ENCODE measurements at regions not wholly inside any gene's neighbourhood (a gene's known extent, or its start where the extent isn't known, plus 50 kb on each side); places are given as distances from the start of the nearest gene placed in this dataset.
"Not testable (repeated sequence)": the region's sequence is repeated elsewhere in the genome, so short reads cannot be mapped to it uniquely, and the experiment has no call there.

DNA sequence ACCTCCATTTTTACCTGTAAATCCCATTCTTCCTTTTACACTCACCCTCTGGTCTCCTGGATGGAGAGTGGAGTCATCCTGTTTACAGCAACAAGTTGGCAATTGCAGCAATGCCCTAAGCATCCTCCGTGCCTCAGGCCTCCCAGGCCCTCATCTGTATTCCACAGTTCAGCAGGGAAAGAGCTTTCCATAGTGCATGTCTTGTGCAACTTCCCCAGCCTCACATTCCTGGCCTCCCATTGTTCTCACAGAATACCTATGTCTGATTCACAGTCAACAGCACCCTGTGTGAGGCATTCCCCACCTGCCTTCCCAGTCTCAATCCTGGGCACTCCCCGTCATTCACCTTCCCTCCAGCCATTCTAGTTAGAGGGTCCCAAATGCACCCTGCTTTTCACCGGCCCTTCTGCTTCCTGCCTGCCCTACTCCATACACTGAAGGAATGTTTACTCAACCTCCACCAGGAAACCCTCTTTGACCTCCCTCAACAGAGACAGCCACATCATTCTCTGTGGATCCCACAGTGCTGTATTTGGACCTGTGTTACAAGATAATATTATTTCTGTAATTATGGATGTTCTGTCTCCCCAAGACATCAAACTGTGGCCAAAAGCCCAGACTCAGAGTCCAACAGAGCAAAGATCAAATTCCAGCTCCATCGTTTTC lies 405.7 kb downstream of the BUD13 start:
- DNase-seq, result no peak

DNA sequence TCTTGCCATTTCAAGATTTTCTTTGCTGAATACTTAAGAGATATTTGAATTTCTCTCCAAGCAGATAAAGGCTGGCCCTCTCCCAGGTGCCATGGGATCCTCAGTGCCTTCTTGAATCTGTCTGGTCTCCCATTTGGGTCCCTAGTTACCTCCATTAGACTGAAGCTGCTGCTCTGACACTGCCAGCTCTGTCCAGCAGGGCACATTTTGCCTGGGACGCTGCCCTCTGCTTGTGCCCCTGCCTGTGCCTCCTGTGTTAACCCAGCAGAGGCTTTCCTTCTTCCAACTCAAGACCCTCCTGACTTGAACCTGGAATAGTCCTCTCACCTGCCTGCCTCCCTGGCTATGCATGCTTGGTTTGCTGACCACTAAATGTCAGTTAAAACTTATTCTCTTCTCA lies 406.3 kb downstream of the BUD13 start:
- no peak for DNase-seq

DNA sequence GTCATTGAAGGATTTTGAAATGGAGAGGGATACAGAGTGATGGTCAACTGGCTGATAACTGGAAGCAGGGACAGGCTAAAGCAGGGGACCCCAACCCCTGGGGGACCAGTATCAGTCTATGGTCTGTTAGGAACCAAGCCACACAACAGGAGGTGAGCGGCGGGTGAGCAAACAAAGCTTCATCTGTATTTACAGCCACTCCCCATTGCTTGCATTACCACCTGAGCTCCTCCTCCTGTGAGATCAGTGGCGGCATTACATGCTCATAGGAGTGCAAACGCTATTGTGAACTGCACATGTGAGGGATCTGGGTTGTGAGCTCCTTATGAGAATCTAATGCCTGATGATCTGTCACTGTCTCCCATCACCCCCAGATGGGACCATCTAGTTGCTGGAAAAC lies 407.9 kb downstream of the BUD13 start:
- DNase-seq, result not testable (repeated sequence)

DNA sequence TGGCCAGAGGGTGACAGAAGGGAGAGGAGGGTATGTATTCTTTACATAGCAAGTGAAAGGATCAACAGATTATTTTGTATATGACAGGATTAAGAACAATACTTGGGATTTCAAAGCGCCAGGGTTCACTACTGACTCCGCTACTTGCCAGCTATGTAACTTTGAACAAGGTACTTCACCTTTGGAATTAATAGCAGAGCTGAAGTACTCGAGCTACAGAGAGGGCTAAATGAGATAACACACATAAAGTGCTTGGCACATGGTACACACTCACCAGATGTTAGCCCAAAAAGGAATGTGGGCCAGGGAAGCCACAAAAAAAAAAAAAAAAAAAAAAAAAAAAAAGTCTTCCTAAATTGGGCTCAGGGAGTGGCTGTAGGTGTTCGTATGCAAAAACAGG lies 408.4 kb downstream of the BUD13 start:
- DNase-seq, result no peak

DNA sequence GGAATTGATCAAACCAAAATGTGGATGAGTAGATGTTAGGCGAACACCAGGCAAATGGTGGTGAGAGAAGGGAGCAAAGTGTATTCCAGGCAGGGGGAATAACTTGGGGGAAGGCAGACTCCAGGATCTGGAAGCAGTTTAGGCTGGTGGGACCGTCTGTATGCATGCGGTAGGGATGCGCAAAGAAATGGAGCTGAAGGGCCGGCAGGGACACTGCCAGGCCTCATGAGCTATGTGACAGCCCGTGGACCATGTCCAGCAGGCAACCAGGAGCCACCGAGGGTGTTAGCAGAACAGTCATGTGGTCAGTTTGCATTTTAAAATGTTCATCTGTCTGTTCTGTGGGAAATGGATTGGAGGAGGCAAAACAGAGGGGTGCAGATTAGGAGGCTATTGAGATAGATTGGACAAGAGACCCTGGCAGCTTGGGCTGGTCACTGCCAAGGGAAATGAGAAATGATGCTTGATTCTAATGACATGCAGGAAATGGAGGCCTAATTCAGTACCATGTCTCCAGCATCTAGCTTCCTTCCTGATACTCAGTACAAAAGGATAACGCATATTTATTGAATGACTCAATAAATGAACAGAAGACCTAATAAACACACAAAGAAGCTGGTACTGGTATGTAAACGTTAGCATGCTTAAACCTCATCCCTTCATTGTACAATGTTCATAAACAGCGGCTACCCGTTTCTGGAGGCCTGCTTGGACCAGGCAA lies 412.4 kb downstream of the BUD13 start:
- no peak for DNase-seq

DNA sequence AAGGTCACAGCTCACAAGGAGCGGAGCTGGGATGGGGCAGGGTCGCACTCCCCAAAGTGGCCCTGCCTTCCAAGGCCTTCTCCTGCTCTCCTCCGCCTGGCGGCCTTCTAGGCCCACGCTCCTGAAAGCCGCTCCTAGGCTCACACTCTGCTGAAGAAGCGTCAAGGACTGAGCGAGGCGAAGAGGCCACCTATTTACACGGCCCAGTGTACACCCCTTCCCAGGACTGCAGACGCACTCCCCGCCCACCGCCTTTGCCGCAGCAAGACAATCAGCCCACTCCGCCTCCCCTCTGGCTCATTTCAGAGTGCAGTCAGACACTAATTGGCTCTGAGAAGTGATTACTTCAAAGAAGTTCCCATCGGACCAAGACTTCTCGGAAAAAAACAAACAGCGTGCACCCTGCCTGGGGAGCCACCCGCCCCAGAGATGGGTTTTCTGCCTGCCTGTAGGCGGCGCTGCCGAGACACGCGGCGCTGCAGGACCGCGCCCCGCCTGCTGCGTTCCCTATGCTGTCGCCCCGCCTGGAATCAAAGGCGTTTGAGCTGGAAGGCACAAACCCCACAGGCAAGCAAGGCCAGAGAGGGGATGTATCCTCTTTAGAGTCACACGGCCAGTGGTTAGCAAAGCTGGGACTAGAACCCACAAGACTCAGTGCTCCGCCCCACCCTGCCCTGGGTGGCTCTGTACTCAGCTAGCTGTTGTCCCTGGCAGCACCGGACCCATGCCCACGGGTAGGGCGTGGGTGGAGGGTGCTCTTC lies 414.8 kb downstream of the BUD13 start:
- peak; percentile 15 for DNase-seq

DNA sequence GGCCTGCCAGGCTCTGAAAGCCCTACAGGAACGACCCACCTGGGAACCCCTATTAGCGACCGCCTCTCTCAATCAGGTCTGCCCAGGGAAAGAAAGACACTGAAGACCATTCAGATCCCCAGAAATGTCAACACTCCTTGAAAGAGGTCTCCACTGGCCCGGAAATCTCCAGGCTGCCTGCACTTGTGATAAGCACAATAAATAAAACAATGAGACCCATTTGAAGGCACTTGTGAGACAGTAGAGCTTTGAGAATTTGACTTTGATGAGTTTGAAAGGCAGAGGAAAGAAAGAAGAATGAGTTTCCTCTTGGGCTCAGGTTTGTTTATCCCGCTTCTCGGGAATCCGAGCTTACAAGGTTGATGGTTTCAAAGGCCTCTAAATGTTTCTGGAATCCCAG lies 416.3 kb downstream of the BUD13 start:
- DNase-seq, result no peak

DNA sequence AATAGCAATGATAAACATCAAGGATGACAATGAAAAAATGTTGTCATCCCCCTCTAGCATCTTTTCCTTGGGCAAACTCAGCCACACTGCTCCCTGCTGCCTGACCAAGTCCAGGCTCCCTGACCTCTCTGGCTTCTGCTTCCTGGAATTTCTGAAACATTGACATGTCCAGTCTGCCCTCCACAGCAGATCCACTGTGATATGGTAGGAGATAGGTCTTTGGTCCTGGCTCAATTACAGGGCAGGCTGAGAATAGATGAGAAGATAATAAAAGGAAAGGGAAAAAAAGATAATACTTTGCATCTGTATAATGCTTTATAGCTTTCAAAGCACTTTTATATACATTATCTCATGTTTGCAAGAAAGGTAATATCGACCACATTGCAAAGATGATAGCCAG lies 417.7 kb downstream of the BUD13 start:
- no peak for DNase-seq

DNA sequence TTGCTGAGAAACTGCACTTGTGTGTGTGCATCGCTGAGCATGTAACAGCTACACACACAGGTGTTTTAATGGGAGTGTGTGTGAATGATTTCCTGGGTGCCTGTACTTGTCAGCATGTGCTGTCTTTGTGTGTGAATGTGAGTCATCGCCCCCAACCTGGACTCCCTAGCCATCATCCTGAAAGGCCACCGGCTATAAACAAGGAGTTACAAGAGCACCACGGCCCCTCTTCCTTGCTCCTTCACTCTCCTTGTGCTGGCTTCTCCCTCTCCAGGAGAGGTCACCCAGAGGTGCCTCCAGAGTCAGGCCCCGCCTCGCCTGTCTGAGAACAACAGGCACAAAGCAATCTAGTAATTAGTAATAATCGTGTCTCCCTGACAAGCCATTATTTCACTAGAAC lies 419.2 kb downstream of the BUD13 start:
- DNase-seq, result no peak

DNA sequence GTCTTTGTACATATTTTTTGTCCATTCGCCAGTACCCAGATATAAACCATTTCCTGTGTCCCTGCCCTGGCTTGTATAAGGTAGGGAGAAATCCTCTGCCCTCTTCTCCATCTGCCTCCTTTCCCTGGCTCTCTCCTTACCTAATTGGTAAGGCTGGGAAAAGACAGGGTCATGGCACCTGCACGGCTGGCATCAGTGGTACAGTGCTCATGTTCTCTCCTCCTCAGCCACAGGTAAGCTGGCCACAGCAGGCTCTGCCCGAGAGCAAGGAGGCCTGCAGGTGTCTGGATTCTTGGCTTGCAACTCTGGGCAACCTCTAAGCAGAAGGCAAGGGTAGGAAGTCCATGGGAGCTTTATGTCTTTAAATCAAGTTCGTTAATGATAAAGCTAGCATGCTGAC lies 419.9 kb downstream of the BUD13 start:
- DNase-seq, result no peak

DNA sequence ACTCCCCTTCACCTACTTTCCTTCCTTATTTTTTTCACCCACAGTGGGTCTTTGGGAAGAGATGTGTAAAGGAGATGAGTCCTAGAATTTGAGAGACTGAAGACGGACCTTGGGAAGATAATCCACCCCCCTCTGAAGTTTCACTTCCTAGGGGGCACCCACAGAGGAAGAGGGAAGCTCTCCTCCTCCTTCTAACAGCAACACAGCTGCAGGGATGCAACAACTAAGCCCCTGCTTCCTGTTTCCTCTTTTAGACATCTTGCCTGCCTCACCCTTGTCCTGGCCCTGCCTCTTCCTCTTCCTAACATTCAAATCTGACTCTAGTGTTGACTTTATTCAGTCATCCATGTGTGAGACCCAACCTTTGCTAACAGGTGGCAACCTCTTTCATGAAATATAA lies 424.6 kb downstream of the BUD13 start:
- peak; percentile 8 for DNase-seq

DNA sequence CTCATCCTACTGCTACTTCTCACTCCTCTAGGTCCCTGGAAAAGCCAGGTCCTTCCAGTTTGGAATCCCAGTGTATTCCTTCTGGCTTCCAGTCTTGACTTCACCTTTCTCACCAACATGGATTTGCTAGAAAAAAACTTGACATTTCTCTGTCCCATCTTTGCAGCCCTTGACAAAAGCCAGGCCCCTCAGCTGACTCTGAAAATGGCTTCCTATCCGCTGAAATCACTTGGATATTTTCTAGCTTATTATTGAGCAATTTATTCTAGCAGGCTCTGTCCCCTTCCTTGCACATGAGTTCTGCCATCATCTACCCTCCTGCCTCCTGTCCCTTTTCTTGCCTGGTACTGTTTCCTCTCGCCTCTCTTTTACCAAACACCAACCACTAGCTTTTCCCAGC lies 427.2 kb downstream of the BUD13 start:
- no peak for DNase-seq

DNA sequence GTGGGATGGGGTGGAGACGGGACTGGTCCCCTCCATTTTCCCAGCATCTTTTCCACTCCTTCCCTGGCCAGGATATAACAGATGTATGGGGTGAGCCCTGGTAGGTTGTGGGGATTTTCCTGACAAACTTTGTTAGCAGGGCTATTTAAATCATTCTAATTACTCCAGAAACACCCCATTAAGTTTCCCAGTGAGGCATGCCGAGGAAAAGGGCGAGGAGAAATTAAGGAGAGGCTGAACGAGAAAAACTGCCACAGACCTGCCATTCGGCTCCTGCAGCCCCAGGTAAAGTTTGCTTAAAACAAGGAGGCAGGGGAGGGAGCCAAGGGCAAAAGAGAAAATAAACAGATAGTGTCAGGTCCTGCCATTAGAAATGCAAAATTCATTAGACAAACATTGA lies 428.2 kb downstream of the BUD13 start:
- DNase-seq, result no peak

DNA sequence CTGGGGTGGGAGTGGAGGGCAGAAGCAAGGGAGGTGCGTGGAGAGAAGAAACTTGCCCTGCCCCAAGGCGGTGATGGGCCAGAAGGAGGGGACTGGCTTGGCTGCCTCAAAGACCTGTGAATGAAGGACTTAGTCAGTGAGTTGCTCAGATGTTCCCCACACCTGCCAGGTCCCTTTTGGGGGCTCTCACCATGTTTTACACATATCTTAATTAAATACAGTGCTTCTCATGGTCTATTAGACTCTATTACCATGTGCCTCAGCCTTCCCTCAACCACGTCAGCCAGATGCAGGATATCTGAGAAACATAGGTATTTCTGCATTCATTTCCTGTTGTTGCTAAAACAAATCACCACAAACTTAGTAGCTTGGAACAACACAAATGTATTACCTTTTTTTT lies 429.5 kb downstream of the BUD13 start:
- no peak for DNase-seq

DNA sequence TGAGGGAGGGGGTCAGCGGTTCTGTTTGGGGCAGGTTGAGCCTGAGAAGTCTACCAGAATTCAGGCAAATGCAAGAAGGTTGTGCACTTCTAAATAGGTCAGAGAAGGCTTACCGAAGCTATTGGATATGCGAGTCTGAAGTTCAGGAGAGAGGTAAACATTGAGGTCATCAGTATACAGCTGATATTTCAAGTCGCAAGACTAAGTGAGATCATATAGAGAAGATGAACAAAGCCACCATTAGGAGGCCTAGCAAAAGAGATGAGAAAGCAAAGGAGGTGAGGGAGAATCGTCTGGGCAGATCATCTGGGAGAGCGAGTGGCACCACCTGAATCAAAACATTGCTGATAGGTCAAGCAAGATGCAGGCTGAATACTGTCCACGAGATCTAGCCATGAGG lies 430.6 kb downstream of the BUD13 start:
- DNase-seq, result no peak

DNA sequence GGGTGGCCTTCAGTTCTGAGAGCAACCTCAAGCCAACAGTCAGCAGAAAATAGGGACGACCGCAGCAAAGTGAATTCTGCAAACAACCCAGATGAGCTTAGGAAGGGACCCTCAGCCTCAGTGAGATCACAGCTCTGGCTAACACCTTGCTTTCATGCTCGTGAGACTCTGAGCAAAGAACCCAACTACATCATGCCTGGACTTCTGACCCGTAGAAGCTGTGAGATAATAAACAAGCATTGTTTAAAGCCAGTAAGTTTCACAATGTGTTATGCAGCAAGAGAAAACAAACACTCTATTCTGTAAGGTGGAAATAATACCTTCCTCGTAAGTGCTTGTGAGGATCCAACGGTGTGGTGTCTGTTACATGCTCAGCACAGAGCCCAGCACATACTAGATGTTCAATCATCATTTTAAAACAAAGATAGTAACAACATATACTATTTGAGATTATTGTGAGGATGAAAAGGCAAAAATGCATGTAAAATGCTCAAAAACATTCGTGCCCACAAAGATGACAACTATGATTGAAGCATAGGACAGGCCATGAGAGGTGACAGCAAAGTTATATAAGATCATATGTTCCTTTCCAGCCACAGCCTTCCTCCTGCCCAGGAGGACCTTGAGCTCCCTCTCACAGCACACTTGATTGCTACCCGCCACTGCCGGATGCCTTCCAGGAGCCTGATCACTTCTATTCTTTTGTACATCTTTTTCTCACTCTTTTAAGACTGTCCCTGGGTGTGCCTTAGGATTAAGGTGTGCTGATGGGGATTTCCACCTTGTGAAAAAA lies 433.3 kb downstream of the BUD13 start:
- DNase-seq, result no peak

DNA sequence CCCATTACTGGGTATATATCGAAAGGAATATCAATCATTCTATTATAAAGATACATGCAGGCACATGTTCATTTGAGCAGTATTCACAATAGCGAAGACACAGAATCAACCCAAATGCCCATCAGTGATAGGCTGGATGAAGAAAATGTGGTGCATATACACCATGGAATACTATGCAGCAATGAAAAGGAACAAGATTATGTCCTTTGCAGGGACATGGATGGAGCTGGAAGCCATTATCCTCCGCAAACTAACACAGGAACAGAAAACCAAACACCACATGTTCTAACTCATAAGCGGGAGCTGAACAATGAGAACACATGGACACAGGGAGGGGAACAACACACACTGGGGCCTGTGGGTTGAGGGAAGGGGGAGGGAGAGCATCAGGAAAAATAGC lies 434.3 kb downstream of the BUD13 start:
- not testable (repeated sequence) for DNase-seq

DNA sequence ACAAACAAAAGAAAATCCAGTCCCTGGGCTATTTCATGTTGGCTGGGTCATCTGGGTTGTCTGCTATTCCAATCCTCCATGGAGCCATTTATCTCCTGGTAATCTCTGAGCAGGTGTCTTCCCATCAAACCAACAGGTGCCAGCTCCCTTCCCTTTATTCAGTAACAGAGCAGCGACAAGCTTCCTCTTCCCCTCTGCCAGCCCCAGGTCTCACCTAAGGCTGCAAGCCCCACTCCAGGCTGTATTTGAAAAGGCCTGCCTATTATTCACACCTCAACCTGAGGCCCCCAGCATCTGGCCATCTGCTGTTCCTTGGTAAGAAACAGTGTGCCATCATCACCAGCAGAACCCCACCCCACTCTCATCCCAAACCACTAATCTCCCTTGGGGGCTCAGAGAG lies 436.2 kb downstream of the BUD13 start:
- DNase-seq, result no peak

DNA sequence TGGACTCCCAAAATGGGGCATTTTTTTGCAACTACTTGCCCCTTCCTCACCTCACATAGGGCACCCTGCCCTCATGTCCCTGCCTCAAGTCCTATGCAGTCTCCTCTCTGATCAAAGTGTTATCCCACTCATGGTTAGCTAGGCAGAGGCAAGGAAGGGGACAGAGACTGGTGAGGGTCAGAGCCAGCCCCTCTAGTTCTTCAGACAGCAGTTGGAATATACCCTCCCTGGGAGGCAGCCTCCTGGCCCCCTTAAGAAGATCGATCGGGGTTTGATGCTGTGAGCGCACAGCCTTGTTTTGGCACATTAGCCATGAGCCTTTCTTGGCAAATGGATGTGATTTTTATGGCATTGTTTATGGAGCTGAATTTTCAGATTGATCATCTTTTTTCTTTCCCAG lies 436.9 kb downstream of the BUD13 start:
- no peak for DNase-seq

DNA sequence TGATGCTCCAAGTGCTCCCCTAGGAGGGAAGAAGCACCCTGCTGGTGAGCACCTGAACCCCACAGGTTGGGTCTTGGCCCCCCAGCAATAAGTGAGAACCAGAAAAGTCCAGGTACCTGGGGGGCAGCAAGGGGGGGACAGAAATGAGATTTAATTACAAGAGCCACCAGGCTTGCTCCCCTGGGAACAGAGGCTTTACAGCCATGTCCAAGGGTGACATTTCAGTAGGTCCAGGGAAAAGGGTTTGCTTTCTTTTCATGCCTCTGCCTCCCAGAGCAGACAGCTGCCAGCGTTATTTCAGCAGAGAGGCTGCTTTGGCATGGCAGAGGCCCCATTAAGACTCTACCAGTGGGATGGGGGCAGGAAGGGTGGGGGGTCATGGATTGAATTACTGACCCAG lies 437.7 kb downstream of the BUD13 start:
- DNase-seq, result no peak

DNA sequence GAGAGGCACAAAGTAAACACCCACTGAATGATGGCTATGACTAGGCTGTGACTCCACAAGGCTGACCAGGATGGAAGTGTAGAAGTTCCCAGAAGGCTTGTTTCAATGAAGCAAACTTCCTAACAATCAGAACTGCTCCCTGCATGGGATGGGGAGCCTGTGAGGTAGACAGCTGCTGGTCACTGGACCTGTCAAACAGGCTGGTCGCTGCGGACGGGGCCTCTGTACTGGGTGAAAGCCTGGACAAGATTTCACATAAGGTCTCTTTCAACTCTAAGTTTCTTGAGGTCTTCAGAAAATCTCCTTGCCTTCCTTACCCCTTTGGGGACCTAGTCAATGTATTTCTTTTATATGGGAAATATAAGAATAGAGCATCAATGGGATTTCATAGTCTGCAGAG lies 438.2 kb downstream of the BUD13 start:
- no peak for DNase-seq

DNA sequence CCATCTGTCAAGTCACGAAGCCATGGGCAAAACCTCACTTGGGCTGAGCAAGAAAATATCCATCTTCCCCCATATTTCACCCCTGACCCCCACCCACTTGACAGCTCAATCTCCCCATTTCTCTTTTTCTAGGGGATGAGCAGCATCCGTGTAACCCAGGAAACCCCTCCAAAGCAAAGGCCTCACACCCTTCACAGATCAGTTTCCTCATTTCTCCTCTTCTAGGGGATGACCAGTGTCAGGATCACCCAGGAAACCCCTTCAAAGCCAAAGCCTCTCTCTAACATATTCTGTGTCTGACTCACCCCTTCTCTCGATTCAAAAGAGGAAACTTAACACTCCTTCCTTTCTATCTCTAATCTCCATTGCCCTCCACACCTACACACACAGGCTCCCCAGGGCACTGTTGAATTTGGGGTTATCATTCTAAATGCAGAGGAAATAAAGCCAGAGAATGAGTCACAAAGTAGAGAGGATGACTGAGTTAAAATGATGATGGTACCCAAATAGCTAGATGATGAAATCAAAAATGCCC lies 439.7 kb downstream of the BUD13 start:
- no peak for DNase-seq

DNA sequence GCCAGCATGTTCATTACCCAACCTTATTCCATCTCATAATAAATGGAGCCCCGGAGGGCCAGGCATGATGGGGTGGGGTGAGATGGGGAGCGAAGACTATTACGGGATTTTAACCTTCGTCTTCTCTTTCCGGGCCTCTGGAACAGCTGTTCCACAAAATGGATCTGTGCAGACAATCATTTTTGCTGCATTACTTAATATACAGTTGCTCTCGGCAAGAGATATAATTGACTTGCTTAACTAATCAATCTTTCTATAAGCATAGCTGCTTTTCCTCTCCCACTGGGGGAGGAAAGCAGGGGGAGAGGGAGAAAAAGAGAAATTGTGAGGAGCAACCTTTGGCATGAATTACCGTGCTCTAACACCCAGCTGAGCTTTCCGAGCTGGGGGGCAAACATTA lies 440.4 kb downstream of the BUD13 start:
- no peak for DNase-seq
